ENCODE measurements at regions not wholly inside any gene's neighbourhood (a gene's known extent, or its start where the extent isn't known, plus 50 kb on each side); places are given as distances from the start of the nearest gene placed in this dataset.

- no peak for TF ChIP-seq REST (IDR thresholded peaks at IDR 0.05; ENCODE audit: insufficient read depth in 1 of 2, low read depth in 2 of 2, low read length in 2 of 2)
- no peak for TF ChIP-seq SIN3A (IDR thresholded peaks at IDR 0.05; ENCODE audit: borderline replicate concordance, insufficient read depth, low read length)
- no peak for TF ChIP-seq POLR2AphosphoS5 (IDR thresholded peaks at IDR 0.05; ENCODE audit: low read depth, low read length)
- TF ChIP-seq FOXP2 (optimal IDR thresholded peaks at IDR 0.05; ENCODE audit: borderline replicate concordance, extremely low read depth, extremely low read length, insufficient read depth), result no peak
These were observed 415.8 kb upstream of the PIK3R1 start for GRCh38 chr5:67799732-67800234.

Data from PFSK-1 (cell line).